ENCODE measurements at regions not wholly inside any gene's neighbourhood (a gene's known extent, or its start where the extent isn't known, plus 50 kb on each side); places are given as distances from the start of the nearest gene placed in this dataset.

DNA sequence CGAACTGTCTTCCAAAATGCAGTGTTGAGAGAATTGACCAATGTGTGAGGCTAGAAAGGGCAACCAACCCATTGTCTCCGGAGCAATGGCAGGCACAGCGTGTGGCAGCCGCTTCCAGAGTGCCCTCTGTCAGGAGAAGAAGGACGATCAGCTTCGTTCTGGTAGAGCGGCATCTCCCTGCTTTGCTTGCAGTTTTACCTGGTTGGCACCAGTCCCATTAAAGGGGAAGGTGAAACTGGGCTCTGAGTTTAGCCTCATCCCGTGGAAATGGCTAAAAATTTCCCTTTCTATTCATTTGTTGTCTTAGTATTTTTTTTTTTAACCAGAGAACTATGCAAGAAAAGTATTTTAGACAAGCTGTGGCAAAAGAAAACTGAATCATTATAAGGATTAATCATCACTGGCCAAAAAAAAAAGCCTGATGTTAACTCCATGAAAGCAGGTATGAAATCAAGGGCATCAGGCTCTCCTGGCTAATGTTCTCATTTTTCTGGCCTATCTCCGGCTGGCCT, 81.5 kb upstream of the SLC7A1 start:
- no peak for TF ChIP-seq CTCF (conservative IDR thresholded peaks at IDR 0.05; ENCODE audit: low read length)
- TF ChIP-seq EZH2phosphoT487 (IDR thresholded peaks at IDR 0.05; ENCODE audit: borderline replicate concordance, low read depth, low read length): no peak

Data from OCI-LY7 (cell line).